ENCODE measurements at regions not wholly inside any gene's neighbourhood (a gene's known extent, or its start where the extent isn't known, plus 50 kb on each side); places are given as distances from the start of the nearest gene placed in this dataset.

GRCh38 chr2:59930430-59930829 is 623.0 kb downstream of the BCL11A start:
- no peak for TF ChIP-seq LARP7 (IDR thresholded peaks at IDR 0.05)
- TF ChIP-seq SMARCA5 (IDR thresholded peaks at IDR 0.05), result no peak
- no peak for TF ChIP-seq HCFC1 (IDR thresholded peaks at IDR 0.05; ENCODE audit: low read length)

All from GM12878 (cell line).